ENCODE measurements at regions not wholly inside any gene's neighbourhood (a gene's known extent, or its start where the extent isn't known, plus 50 kb on each side); places are given as distances from the start of the nearest gene placed in this dataset.

GRCh38 chr2:155675920-155676319, 656.6 kb downstream of the NR4A2 start:
- DNase-seq (ENCODE audit: extremely low spot score) = no peak
- POLR2A ChIA-PET = no interaction called here
- TF ChIP-seq, protein P1, sequence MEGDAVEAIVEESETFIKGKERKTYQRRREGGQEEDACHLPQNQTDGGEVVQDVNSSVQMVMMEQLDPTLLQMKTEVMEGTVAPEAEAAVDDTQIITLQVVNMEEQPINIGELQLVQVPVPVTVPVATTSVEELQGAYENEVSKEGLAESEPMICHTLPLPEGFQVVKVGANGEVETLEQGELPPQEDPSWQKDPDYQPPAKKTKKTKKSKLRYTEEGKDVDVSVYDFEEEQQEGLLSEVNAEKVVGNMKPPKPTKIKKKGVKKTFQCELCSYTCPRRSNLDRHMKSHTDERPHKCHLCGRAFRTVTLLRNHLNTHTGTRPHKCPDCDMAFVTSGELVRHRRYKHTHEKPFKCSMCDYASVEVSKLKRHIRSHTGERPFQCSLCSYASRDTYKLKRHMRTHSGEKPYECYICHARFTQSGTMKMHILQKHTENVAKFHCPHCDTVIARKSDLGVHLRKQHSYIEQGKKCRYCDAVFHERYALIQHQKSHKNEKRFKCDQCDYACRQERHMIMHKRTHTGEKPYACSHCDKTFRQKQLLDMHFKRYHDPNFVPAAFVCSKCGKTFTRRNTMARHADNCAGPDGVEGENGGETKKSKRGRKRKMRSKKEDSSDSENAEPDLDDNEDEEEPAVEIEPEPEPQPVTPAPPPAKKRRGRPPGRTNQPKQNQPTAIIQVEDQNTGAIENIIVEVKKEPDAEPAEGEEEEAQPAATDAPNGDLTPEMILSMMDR (IDR thresholded peaks at IDR 0.05; ENCODE audit: control extremely low read depth, extremely low read depth, low read depth, missing control alignments) = no peak
- CTCF ChIA-PET = no interaction called here

DNA sequence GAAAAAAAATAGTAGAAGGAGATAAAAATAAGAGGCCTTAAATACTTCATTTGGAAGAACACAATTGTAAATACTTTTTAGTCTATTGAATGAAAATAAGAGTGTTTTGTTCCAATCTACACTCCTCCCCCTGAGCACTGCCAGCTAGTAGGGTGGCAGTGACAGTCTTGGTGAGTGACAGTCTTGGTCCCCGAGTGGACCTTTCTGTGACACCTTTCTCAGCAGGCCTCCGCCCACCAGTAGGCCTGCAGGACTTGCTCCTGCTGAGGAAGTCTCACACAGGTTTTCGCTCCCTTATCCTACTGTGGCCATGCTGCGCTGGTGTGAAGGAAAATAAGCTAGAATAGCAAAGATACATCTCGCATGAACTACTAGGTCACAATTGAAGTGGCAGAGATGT, 666.8 kb downstream of the NR4A2 start:
- CTCF ChIA-PET = interaction anchor here (1.6 kb wide), 1 partner anchor 20 kb away, joined by 5 read pairs; no protein-coding TSS in a partner anchor
- TF ChIP-seq, protein P1 (IDR thresholded peaks at IDR 0.05; ENCODE audit: control extremely low read depth, extremely low read depth, low read depth, missing control alignments) = no peak
- POLR2A ChIA-PET = no interaction called here
- DNase-seq (ENCODE audit: extremely low spot score) = no peak

DNA sequence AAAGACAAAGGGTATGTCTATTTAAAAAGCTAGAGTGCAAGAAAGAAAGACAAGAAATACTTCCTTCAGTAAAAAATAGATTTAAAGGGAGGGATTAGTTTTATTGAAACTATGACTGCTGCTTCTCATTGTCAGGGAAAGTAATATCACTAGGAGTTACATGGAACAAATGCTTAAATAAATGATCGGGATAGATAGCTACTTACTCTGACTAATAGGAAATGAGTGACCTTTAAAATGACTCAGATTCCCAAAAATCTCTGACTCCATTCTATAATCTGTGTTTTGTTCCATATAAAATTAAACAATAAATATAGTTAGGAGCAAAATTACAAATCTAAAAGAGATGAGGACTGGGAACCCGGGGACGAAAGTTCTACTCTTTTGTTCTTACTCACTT, 669.3 kb downstream of the NR4A2 start:
- TF ChIP-seq, protein P1 (IDR thresholded peaks at IDR 0.05; ENCODE audit: control extremely low read depth, extremely low read depth, low read depth, missing control alignments) = no peak
- DNase-seq (ENCODE audit: extremely low spot score) = no peak
- CTCF ChIA-PET = no interaction called here
- POLR2A ChIA-PET = no interaction called here

DNA sequence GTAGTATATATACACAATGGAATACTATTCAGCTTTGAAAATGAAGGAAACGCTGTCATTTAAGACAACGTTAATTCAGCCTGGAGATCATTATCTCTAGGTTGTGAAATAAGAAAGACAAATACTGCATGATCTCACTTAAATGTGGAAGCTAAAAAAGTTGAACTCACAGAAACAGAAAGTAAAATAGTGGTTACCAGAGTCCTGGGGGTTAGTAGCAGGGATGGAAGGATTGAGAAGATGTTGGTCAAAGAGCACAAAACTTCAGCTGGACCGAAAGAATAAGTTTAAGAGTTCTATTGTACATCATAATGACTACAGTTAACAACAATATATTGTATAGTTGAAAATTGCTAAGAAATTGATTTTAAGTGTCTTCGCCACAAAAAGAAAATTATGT, 670.3 kb downstream of the NR4A2 start:
- TF ChIP-seq, protein P1 (IDR thresholded peaks at IDR 0.05; ENCODE audit: control extremely low read depth, extremely low read depth, low read depth, missing control alignments) = no peak
- CTCF ChIA-PET = no interaction called here
- POLR2A ChIA-PET = no interaction called here
- no peak for DNase-seq (ENCODE audit: extremely low spot score)

DNA sequence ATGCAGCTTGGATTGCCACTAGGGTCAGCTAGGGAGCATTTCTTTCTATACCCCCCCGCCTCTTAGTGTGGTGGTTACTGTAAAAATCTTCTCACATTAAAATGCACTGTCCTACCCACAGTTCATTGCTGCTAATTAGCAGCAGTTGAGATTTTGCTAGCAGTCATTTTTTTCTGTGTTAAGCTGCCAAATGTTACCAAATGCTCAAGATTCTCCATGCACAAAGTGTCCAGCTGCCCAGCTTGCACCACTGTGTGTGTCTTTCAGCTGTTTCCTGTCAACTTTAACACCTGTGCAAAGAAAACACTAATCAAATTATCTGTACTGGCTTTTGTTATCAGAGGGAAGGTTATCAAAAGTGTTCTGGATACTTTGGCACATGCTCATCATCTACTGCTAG, 679.3 kb downstream of the NR4A2 start:
- TF ChIP-seq, protein P1 (IDR thresholded peaks at IDR 0.05; ENCODE audit: control extremely low read depth, extremely low read depth, low read depth, missing control alignments) = no peak
- ChIA-PET POLR2A (no interaction called here), CTCF (no interaction called here)
- no peak for DNase-seq (ENCODE audit: extremely low spot score)

DNA sequence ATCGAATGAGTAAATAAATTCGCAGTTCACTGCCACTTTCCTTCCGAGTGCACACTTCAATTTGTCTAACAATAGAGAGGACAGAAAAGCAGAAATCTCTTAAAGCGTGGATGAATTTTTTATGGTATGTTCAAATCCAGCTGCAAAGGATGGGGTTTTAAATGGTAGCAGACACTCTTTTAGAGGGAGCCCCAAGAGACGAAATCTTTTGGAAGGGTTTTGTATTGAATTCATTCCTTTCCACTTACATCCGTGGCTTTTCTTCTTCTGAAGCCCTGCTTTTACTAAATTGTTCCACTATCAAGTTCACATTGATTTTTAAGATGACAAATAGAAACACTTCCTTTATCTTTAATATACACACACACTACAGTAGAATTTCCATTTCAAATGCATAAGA, 680.7 kb downstream of the NR4A2 start:
- no peak for DNase-seq (ENCODE audit: extremely low spot score)
- ChIA-PET CTCF (no interaction called here), POLR2A (no interaction called here)
- TF ChIP-seq, protein P1 (IDR thresholded peaks at IDR 0.05; ENCODE audit: control extremely low read depth, extremely low read depth, low read depth, missing control alignments) = no peak

DNA sequence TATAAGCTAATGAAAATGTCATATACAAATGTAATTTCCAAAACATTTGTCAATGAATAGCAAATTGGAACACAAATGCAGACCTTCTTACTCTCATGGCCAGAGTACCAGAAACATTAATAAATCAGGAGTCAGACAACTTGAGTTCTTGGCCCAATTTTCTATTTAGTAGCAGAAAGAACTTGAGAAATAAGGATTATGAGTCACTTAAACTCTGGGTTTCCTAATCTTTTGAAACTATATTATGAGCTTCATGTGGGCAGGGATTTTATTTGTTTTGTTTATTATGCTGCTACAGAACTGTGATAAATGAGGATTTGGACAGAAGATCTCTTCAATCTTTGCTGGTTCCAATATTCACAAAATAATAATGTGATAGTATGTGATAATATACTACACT, 686.7 kb downstream of the NR4A2 start:
- POLR2A ChIA-PET = no interaction called here
- DNase-seq (ENCODE audit: extremely low spot score) = no peak
- CTCF ChIA-PET = interaction anchor here (1.4 to 1.9 kb wide), 2 partner anchors 21 to 24 kb away, joined by 3 to 5 read pairs; no protein-coding TSS in a partner anchor
- TF ChIP-seq, protein P1 (IDR thresholded peaks at IDR 0.05; ENCODE audit: control extremely low read depth, extremely low read depth, low read depth, missing control alignments) = no peak
